DMS 273 (cell line): ENCODE measurements at regions not wholly inside any gene's neighbourhood (a gene's known extent, or its start where the extent isn't known, plus 50 kb on each side); places are given as distances from the start of the nearest gene placed in this dataset.

ENCODE experiments used
- DNase-seq: peaks from one replicate; lab custom pipeline; 2025; ENCODE audit not compliant: unreplicated experiment; lab: John Stamatoyannopoulos, UW

DNA sequence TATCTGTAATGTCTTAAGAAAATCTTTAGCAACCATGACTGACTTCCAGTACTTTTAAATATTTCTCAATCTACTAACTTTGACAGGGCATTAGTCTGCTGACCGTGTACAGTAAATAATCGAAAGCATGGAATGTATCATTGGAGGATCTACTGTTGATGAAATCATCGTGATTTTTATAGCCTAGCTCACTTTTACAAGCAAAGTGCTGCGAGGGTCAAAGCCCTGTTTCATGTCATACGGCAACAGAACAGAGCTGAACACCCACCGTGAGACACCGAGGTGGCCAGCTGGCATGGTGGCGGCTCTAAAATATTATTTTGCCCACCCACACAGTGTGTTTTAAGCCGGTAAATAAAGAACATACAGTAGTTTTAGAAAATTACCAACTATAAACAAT lies 679.3 kb downstream of the FAT4 start:
- no peak for DNase-seq

DNA sequence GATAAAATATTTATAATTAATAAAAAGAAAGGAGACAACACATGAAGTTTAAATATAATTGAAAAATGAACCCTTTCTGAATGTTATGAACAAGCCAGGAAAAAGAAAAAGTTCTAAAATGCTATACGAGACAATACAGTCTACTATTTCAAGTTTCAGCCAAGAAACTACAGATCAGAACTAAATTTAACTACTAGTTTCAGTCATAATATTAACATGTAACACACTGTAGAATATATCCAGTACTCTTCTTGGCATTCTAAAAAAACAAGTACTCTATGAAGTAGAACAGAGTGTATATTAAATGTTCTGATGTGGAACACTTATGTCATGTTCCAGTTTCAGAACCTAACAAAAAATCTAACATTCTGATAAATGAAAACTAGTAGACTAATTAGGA lies 679.7 kb downstream of the FAT4 start:
- DNase-seq = no peak

DNA sequence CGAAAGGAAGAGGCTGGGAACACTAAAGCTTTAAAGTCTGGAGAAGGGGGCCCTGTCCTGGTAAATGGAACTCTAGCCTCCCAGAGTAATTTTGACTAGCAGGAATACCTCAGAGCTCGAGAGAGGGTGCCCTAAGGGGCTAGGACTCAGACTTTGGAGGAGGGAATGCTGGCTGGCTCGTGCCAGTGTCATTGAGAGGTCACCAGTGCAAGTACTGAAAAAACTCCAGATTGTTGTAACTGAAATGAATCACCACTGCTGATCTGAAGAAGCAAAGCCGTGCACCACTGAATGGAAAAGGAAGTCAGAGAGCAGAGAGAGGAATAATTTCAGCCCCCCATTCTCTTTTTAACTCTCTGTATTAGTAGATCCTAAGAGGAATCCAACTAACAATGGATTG lies 690.2 kb downstream of the FAT4 start:
- no peak for DNase-seq

DNA sequence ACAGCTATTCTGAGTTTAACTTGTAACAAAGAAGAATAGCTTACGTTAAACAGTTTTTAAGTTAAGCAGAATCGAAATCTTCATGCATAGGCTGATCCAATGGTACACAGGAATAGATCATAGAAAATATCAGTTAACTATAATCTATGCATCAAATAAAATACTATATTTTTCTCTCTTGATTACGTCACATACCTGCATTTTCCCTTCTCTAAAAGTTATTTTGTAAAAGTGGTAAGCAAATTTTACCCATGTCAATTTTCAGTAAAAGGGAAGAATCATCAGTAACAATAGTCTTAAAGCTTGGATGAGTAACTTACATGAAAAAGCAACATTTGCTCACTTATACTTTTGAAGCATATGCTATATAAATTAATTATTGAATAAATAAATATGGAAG lies 692.4 kb downstream of the FAT4 start:
- no peak for DNase-seq

DNA sequence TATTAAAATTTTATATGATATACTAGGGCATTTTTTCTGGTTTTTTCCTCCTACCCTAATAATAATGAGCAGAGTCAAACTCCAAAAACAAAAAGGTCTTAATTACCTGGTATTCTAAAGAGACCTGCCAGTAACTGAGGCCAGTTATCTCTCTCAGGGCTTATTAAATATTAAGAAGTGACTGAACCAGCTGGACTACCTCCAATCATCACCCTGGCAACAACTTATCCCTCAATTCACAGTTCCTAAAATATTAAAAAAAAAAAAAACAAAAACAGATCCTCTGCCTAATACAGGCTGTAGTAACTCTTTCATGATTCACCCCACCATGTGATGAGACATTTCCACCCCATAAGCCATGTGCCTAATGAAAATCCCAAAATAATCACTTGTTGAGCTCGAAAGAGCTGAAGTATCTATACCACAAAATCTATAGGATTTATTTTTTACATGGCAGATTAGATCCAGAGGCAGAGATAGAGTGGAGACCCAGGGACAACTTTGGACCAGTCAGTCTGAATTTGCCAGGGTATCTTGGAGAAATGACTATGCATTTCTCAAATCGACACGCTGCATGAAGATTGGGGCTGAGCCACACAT lies 698.0 kb downstream of the FAT4 start:
- DNase-seq = no peak

DNA sequence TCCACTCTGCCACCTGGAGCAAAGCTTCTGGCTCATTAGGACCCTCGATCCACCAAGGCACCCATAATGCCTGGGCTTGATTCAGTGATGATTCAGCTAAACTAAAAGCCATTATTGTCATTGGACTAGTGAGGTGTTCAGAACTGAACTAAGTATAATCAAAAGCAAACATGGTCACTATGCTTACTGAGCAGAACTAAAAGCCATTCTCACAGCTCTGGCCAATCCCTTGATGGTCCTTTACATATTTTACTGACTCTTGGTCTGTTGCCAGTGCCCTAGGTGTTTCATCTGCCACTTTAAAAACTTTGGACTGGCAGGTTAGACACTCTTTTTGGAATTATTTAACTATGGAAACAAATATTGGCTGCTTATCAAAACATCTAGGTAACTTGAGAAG lies 703.5 kb downstream of the FAT4 start:
- no peak for DNase-seq

DNA sequence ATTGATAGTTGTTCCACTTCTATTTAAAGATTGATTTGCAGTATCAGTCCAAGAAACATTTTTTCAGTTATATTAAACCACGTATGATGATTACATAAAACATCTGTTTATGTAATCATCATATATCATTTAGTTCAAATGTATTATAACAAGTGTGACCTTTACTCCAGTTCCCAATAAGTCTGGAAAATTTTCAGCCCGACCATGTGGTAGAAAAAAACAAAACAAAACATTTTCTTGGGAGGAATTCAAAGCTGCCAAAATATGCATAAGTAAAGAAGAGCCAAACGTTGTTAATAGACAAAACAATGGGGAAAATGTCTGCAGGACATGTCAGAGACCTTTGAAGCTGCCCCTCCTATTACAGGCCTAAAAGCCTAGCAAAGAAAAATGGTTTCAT lies 709.1 kb downstream of the FAT4 start:
- DNase-seq = no peak

DNA sequence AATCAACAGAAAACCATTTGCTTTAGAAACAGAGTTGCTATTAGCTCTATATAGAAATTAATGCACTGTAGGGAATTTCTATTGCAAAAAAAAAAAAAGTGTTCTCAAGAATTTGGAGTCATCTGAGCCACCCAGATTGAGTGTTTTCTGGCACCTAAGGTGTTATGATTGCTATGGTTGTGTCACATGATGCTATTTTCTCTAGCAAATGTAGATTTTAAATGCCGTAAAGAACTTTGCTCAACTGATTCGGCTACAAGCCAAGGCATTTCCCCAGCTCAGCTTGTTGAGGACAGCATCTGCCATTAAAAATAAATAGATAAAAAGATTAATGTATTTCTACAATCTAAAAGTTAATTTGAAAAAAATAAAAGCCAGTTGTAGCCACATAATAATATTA lies 712.8 kb downstream of the FAT4 start:
- no peak for DNase-seq

DNA sequence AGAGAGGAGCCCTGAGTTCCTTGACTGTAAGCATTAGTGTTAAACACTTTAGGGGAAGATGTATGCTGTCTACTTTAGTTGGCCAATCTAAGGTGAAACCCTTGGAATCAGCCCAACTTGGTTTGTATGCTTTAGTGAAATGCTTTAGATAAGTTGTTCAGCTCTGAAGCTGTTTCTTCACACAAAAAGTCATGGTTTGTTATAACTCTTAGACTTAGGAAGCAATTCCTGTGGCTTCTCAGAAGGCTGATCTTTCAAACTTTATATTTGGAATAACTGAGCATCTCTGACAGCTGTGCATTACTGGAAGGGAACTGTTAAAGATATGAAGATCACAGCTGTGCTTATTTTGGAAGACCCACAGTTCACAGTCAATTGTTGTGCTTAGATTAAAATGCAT lies 714.1 kb downstream of the FAT4 start:
- no peak for DNase-seq

DNA sequence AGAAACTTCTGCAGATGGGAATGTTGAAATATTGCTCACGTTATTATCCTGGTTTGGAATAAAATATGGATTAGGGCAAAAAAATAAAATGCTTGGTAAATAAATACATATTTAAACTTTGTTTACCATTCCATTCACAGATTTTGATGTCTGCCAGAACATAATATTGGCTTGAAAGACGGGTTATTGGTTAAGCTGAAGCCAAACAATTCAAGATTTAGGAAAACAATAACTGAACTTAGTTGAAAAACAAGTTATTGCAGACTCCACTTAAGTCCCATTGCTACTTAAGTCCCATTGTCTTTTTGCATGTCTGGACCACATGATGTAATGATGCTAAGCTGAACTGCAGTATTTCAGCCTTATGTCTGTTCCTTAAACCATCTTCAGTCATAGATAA lies 722.5 kb downstream of the FAT4 start:
- DNase-seq = no peak

DNA sequence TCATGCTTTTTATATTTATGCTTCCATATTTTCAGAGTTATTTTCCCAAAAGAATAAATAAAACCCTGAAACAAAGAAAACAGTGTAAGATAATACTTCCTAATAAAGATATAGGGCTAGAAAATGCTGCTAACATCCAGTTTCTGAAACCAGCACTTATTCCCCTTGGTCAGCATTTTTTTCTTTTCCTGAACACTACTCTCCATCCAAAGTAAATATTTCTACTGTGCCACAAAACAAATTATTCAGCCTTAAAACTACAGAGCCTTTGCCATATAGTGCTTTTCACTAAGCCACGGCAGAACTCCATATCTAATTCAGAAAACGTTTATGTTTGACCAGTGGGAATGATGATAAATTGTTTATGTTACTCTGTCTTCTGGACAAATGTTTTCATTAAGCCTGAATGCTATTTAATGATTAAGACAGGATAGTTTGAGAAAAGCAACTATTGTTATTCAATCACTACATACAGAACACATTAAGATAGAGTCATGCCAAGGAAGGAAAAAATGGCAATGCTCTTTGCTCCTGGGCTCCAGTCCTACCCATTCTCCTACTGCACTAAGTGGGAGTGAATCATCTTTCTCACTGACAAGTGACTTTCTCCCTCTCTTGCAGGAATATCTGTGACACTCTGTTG lies 723.9 kb downstream of the FAT4 start:
- no peak for DNase-seq

DNA sequence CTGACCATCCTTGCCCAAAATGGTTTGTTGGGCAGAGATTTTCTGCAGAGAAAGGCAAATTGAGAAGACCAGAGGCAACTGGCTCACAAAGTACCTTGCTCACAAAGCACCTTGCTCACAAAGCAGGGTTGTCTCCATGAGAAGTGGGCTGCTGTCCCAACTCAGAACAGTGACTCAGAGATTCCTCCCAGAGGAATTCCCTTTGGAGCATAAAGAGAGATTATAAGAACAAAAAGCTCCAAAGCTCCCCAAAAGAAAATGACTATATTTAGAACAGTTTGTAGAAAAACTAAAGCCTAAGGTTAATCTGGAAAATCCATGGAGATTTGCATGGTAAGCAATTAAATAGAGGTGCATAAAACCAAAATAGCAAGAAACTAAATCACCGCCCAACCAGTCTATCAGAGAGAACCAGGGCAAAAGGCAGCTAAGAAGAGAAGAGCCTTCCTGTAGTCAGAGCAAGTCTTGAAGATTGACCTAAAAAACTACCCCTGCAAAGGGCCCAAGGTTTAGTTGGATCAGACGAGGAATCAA lies 731.4 kb downstream of the FAT4 start:
- DNase-seq = no peak

DNA sequence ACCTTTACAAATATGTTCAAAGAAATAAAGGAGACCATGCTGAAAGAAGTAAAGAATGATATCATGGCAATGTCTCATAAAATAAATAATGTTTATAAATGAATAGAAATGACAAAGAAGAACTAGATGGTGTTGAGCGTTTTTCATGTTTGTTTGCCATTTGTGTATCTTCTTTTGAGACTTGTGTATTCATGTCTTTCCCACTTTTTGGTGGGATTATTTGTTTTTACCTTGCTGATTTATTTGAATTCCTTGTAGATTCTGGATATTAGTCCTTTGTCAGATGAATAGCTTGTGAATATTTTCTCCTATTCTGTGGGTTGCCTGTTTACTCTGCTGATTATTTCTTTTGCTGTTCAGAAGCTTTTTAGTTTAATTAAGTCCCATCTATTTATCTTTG lies 732.4 kb downstream of the FAT4 start:
- DNase-seq = no peak

DNA sequence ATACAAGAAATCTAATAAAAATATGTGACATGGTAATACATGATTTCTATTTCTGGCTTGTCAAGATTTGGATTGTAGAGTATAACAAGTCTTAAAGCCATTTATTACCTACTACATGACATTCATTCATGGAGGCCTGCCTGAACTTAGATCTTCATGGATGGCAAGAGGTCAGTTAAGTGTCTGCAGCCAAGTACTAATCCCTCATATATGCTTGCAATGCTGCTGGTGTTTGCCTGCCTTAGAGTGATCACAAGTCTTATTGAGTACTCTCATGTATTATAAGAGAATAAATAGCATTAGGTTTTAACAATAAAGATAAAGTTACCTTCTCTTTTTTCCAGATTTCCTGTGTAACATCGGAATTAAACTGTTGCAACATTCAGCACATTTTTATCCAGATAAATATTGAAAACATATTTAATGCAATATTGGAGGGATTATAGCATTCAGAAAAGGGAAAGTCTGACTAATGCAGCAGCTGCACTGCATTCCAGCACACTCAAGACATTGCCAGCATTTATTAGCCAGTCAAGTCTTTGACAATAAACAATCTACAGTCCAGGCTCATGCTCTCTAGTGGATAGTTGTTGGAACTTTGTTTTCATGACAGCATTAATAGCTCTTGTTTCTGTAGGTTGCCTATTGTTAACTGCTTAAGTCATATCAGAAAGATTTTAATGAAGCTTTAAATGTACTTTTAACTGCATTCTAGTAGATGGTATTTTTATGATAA lies 737.1 kb downstream of the FAT4 start:
- DNase-seq = peak; percentile 4

DNA sequence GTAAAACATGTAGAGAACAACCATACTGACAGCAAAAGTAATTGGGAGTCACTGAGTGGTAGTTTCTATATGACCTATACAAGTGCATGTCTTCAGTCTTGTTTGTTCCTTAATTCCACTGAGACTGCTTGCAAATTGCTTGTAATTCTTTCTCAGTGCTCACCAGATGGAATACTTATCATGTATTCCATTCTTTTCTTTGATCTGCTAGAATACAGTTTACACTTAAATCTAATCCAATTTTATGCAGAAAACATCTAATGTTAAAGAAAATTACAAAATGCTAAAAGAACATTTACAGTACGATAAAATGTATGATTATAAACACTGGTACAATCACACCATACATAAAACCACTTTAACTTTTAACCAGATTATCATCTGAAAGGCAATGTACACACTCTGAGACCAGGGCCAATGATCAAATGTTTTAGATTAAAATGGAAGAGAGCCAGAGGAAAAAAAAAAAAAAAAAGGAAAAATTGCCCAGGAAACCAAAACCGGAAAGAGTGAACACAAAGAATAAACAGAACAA lies 741.4 kb downstream of the FAT4 start:
- no peak for DNase-seq

DNA sequence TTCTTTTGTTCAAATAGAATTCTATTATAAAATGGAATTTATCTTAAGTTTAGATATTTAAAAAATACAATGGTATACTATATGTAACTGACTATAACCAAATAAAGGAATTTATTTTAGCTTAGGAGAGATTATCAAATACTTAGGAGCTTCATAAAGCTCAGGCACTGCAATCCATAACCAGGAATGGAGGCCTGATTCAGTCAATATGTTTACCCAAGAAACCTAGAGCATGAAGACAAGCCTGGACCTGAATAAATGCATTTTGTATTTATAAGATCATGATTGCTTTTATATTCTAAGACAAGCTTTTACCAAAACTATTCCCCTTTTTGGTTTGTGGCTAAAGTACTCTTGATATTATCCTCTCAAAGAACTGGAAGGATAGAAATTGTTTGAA lies 742.6 kb downstream of the FAT4 start:
- no peak for DNase-seq

DNA sequence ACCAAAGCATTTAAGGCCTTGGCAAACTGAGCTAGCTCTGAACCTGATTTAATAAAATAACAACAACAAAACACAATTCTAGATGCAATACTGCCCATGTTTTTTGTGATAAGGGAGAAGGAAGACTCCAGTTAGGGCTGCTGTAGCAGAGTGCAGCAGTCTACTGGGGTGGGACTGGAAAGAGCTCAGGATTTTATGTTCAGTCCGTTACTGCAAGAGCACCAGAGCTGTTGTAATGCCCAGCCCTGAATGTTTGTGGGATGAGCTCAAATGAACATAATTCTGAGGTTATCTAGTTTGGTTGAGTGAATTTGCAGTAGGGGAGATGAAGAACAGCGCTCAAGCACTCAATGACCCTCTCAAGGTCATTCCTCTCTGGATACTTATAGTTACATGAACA lies 743.8 kb downstream of the FAT4 start:
- DNase-seq = no peak

DNA sequence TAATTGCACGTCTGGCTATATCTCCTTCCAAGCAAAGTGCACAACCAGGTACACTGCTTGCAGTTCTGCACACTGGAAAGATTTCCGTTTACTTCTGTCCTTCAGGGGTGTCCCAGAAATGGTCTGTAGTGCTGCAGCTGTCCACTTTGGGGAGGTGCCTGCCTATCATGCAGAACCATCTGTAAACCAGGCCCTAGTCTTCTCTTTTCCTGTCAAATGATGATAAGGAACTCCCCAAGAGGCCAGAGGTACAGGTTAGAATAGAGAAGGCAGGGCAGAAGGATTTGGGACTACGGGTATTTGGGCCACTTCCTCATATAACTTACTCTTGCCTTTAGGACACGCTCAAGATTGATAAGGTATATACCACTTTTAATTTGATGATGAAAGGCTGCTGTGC lies 746.9 kb downstream of the FAT4 start:
- DNase-seq = no peak

DNA sequence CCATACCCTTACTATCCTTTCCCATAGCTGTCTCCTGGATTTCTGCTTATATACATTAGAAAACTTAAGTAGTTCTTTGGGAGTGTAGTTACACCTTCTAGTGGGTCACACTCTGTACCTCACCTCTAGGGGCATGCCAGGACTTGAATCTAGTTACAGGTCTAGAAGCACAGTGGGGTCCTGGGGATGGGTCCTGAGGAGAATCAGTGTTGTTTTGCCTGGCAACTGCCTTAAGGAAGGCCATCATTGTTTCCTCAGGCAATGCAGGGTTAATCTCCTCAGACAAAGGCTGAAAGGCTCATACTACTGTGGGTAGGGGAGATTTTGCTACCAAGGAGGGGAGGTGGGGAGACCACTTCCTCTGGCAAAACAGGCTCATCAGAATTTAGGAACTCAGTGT lies 750.3 kb downstream of the FAT4 start:
- DNase-seq = no peak

DNA sequence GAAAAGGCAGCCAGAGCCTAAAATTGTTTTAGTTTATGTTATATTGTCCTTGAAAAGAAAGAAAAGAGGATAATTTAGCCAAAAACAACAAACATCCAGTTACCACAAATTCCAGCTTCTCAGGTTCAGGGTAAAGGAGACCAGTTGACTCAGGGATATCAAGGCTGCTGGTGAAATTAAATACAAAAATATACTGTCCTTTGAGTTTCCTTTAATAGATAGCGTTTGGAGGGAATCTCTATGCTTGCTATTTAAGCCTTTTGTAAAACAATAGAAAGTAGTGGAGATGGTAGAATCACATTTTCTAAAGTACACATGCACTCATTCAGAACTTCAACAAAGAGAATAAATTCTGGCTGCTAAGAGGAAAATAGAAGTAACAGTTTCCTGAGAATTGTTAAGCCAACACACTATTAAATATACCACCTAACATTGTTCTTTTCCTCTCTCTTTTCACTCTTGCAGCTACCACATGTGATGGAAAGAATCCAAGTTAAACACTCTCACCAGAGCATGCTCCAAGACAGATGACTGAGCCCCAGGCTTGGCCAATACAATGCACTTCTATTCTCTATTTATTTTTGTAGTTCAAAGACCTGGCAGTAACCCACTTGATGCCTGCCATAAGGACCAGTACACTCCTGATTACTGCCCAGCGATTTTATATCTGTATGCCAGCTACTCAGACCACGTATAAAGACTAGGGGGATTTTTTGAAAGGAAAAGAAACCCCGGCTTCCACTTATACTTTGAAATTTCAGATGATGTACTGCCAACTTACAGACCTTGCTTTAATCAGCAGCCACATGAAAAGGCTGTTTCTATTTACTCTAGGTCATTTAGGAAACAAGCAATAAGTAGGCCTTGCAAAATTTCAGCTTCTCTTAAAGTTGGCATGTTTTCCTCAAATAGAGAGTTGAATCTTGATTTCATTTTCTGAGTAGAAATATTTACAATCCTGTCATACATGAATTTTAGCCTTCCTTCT lies 756.9 kb downstream of the FAT4 start:
- peak; percentile 18 for DNase-seq

DNA sequence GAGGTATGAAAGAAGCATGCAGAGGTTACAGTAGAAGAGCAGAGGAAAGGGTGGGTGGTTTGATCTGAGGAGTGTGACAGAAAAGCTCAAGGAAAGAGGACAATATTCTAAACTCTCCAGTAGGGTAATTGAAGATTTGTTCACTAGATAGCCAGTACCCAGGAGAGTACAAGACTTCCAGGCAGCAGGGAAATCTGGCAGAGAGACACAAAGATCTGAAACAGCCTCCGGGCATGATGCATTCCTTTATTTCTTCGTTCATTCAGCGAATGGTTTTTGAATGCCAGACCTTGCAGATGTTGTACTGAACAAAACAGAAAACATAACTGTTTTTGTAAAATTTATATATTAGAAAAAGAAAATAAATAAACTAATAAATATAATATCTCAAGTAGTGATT lies 766.6 kb downstream of the FAT4 start:
- no peak for DNase-seq
